ENCODE measurements at regions not wholly inside any gene's neighbourhood (a gene's known extent, or its start where the extent isn't known, plus 50 kb on each side); places are given as distances from the start of the nearest gene placed in this dataset.

GRCh38 chr10:36608866-36609265 lies 516.5 kb upstream of the ANKRD30A start:
- H3K9me3 ChIP-seq (replicated peaks; ENCODE audit: control insufficient read depth, low read depth, low read length), result no peaks in the 10 kb centered on the region
- no peaks in the 10 kb centered on the region for H3K36me3 ChIP-seq (ENCODE audit: control insufficient read depth, insufficient read depth, low read length)
- no peaks in the 10 kb centered on the region for H3K27me3 ChIP-seq (ENCODE audit: control insufficient read depth, insufficient read depth, low read length)
- WGBS (ENCODE audit: insufficient coverage), result no CpG with 5 or more reads among the region's 4 CpGs
- no peak overlapping the region for H3K4me3 ChIP-seq (ENCODE audit: low read length)
- peak; percentile 11 for DNase-seq
- H3K27ac ChIP-seq (ENCODE audit: low read length), result no peak overlapping the region
- H3K4me1 ChIP-seq (ENCODE audit: control insufficient read depth, insufficient read depth, low read length), result no peaks in the 10 kb centered on the region

- Histone ChIP-seq H3K9me3 (replicated peaks; ENCODE audit: control insufficient read depth, low read depth, low read length) (no peaks in the 10 kb centered on the region), H3K27ac (ENCODE audit: low read length) (no peak overlapping the region), H3K4me1 (ENCODE audit: control insufficient read depth, insufficient read depth, low read length) (no peaks in the 10 kb centered on the region), H3K27me3 (ENCODE audit: control insufficient read depth, insufficient read depth, low read length) (no peaks in the 10 kb centered on the region), H3K4me3 (ENCODE audit: low read length) (no peak overlapping the region), H3K36me3 (ENCODE audit: control insufficient read depth, insufficient read depth, low read length) (no peaks in the 10 kb centered on the region)
- WGBS (ENCODE audit: insufficient coverage), result no CpG with 5 or more reads among the region's 1 CpG
- no peak for DNase-seq
Measured at GRCh38 chr10:36608251-36608650, 517.1 kb upstream of the ANKRD30A start.

DNA sequence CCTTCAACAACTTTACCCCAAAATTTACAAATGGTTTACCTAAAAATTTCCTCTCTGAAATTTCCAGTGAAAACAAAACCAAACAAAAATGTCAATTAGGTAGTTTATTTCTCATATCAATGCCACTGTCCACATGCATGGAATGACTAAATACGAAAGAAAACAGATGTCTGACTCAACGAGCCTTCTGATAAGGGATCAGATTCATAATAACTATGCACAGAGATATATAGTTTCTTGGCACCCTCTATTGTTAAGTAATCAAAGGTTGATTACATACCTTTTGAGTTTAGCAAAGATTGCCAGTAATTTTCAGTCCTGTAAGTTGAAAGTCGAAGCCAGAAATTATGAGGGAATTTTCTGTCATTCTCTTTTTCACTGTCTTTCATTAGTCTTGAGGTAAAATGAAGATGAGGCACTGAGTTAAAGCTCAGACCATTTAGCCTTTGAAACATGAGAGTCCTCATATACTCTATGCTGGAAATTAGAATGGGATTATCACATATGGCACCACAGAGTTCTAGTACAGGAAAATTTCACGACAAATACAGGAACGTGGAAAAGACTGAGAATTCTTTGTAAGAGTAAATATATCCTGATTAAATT lies 519.1 kb upstream of the ANKRD30A start:
- no peaks in the 10 kb centered on the region for H3K9me3 ChIP-seq (replicated peaks; ENCODE audit: control insufficient read depth, low read depth, low read length)
- no peaks in the 10 kb centered on the region for H3K4me1 ChIP-seq (ENCODE audit: control insufficient read depth, insufficient read depth, low read length)
- no CpG with 5 or more reads among the region's 5 CpGs for WGBS (ENCODE audit: insufficient coverage)
- H3K27me3 ChIP-seq (ENCODE audit: control insufficient read depth, insufficient read depth, low read length), result no peaks in the 10 kb centered on the region
- H3K36me3 ChIP-seq (ENCODE audit: control insufficient read depth, insufficient read depth, low read length), result no peaks in the 10 kb centered on the region
- no peak overlapping the region for H3K4me3 ChIP-seq (ENCODE audit: low read length)
- no peak for DNase-seq
- H3K27ac ChIP-seq (ENCODE audit: low read length), result no peak overlapping the region

DNA sequence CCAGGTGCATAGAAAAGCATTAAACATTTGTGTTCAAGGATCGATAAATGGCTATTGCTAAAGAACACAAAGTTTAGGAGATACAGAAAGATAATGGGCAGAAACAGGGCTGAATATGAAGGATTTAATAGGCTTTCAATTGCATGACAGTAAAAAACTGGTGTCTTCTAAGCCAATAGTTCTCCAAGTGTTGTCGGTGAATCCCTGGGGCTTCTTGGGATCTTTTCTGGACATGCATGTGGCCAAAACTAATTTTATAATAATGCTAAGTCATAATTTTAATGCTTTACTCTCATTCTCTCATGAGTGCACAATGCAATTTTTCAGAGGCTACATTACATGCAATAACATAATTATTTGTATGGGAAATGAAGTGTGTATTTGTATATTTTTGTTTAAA lies 521.1 kb upstream of the ANKRD30A start:
- H3K27me3 ChIP-seq (ENCODE audit: control insufficient read depth, insufficient read depth, low read length), result no peaks in the 10 kb centered on the region
- WGBS (ENCODE audit: insufficient coverage), result 57% methylated on average over 1 of the region's 2 CpGs
- H3K9me3 ChIP-seq (replicated peaks; ENCODE audit: control insufficient read depth, low read depth, low read length), result no peaks in the 10 kb centered on the region
- no peak overlapping the region for H3K4me3 ChIP-seq (ENCODE audit: low read length)
- no peaks in the 10 kb centered on the region for H3K4me1 ChIP-seq (ENCODE audit: control insufficient read depth, insufficient read depth, low read length)
- peak; percentile 60 for DNase-seq
- H3K27ac ChIP-seq (ENCODE audit: low read length), result no peak overlapping the region
- no peaks in the 10 kb centered on the region for H3K36me3 ChIP-seq (ENCODE audit: control insufficient read depth, insufficient read depth, low read length)

DNA sequence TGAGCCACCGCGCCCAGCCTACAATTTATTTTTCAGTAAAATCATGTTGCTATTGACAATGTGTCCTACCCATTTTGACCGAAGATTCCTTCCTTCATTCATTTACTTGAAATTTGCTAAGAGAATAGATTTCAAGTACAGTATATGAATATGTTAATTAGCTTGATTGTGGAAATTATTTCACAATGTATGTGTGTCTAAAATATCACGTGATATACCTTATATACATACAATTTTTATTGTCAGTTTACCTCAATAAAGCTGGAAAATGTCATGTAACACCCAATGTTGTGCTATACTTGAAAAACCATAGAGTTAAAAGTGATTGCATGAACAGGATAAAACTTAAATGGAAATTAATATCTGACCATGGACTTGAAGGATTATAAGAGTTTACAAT lies 521.7 kb upstream of the ANKRD30A start:
- WGBS (ENCODE audit: insufficient coverage), result no CpG with 5 or more reads among the region's 4 CpGs
- H3K9me3 ChIP-seq (replicated peaks; ENCODE audit: control insufficient read depth, low read depth, low read length), result no peaks in the 10 kb centered on the region
- no peak for DNase-seq

GRCh38 chr10:36602374-36602773 lies 523.0 kb upstream of the ANKRD30A start:
- H3K4me3 ChIP-seq (ENCODE audit: low read length), result no peak overlapping the region
- H3K9me3 ChIP-seq (replicated peaks; ENCODE audit: control insufficient read depth, low read depth, low read length), result no peaks in the 10 kb centered on the region
- H3K36me3 ChIP-seq (ENCODE audit: control insufficient read depth, insufficient read depth, low read length), result no peaks in the 10 kb centered on the region
- WGBS (ENCODE audit: insufficient coverage), result no CpG with 5 or more reads among the region's 4 CpGs
- no peak overlapping the region for H3K27ac ChIP-seq (ENCODE audit: low read length)
- no peak for DNase-seq
- H3K27me3 ChIP-seq (ENCODE audit: control insufficient read depth, insufficient read depth, low read length), result no peaks in the 10 kb centered on the region
- H3K4me1 ChIP-seq (ENCODE audit: control insufficient read depth, insufficient read depth, low read length), result no peaks in the 10 kb centered on the region

More for the DNA sequence above, 521.7 kb upstream of the ANKRD30A start:
- Histone ChIP-seq H3K27me3 (ENCODE audit: control insufficient read depth, insufficient read depth, low read length) (no peaks in the 10 kb centered on the region), H3K4me1 (ENCODE audit: control insufficient read depth, insufficient read depth, low read length) (no peaks in the 10 kb centered on the region), H3K4me3 (ENCODE audit: low read length) (no peak overlapping the region), H3K27ac (ENCODE audit: low read length) (no peak overlapping the region), H3K36me3 (ENCODE audit: control insufficient read depth, insufficient read depth, low read length) (no peaks in the 10 kb centered on the region)

- Histone ChIP-seq H3K9me3 (replicated peaks; ENCODE audit: control insufficient read depth, low read depth, low read length) (no peaks in the 10 kb centered on the region), H3K36me3 (ENCODE audit: control insufficient read depth, insufficient read depth, low read length) (no peaks in the 10 kb centered on the region), H3K27ac (ENCODE audit: low read length) (no peak overlapping the region), H3K27me3 (ENCODE audit: control insufficient read depth, insufficient read depth, low read length) (no peaks in the 10 kb centered on the region), H3K4me3 (ENCODE audit: low read length) (no peak overlapping the region), H3K4me1 (ENCODE audit: control insufficient read depth, insufficient read depth, low read length) (no peaks in the 10 kb centered on the region)
- peak; percentile 64 for DNase-seq
- WGBS (ENCODE audit: insufficient coverage), result no CpG with 5 or more reads among the region's 3 CpGs
Measured at GRCh38 chr10:36597756-36598320, 527.6 kb upstream of the ANKRD30A start.

DNA sequence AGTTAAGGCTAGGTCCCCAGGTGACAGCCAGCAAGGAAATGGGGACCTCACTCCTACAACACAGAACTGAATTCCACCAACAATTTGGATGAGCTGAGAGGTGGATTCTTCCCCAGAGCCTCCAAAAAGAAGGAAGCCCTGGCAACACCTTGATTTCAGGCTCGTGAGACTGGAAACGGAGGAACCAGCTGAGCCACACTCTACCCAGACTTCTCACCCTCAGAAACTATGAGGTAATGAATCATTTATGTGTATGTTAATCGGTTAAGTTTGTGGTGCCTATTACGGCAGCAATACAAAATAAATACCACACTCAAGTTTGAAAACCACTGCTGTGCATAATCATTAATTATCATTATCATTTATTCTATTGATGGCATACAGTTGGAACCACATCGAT lies 532.4 kb upstream of the ANKRD30A start:
- Histone ChIP-seq H3K4me3 (ENCODE audit: low read length) (no peak overlapping the region), H3K9me3 (replicated peaks; ENCODE audit: control insufficient read depth, low read depth, low read length) (no peaks in the 10 kb centered on the region), H3K27ac (ENCODE audit: low read length) (no peak overlapping the region), H3K27me3 (ENCODE audit: control insufficient read depth, insufficient read depth, low read length) (no peaks in the 10 kb centered on the region), H3K36me3 (ENCODE audit: control insufficient read depth, insufficient read depth, low read length) (no peaks in the 10 kb centered on the region), H3K4me1 (ENCODE audit: control insufficient read depth, insufficient read depth, low read length) (no peaks in the 10 kb centered on the region)
- no CpG with 5 or more reads among the region's 5 CpGs for WGBS (ENCODE audit: insufficient coverage)
- no peak for DNase-seq

- no peaks in the 10 kb centered on the region for H3K27me3 ChIP-seq (ENCODE audit: control insufficient read depth, insufficient read depth, low read length)
- no peaks in the 10 kb centered on the region for H3K4me1 ChIP-seq (ENCODE audit: control insufficient read depth, insufficient read depth, low read length)
- H3K4me3 ChIP-seq (ENCODE audit: low read length), result no peak overlapping the region
- H3K36me3 ChIP-seq (ENCODE audit: control insufficient read depth, insufficient read depth, low read length), result no peaks in the 10 kb centered on the region
- no CpG with 5 or more reads among the region's 2 CpGs for WGBS (ENCODE audit: insufficient coverage)
- H3K27ac ChIP-seq (ENCODE audit: low read length), result no peak overlapping the region
- DNase-seq, result no peak
- H3K9me3 ChIP-seq (replicated peaks; ENCODE audit: control insufficient read depth, low read depth, low read length), result no peaks in the 10 kb centered on the region
Measured at GRCh38 chr10:36591436-36591835, 534.0 kb upstream of the ANKRD30A start.

DNA sequence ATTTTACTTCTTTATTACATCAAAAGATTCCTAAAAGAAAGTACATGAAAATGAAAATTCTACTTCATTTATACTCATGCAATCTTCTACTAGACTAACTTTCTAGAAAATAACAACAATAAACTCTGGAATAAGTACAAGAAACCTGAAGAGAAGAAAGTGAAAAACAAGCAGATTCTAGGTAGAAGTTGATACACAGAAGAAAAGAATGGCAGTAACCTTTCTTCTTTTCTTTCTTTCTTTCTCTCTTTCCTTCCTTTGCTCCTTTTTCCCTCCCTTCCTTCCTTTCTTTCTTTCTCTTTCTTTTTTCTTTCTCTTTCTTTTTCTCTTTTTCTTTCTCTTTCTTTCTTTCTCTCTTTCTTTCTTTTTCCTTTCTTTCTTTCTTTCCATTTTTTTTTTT lies 541.7 kb upstream of the ANKRD30A start:
- Histone ChIP-seq H3K27me3 (ENCODE audit: control insufficient read depth, insufficient read depth, low read length) (no peaks in the 10 kb centered on the region), H3K36me3 (ENCODE audit: control insufficient read depth, insufficient read depth, low read length) (no peaks in the 10 kb centered on the region)

GRCh38 chr10:36581237-36581636 lies 544.2 kb upstream of the ANKRD30A start:
- no peak for DNase-seq
- Histone ChIP-seq H3K27ac (ENCODE audit: low read length) (no peak overlapping the region), H3K9me3 (replicated peaks; ENCODE audit: control insufficient read depth, low read depth, low read length) (no peaks in the 10 kb centered on the region), H3K4me1 (ENCODE audit: control insufficient read depth, insufficient read depth, low read length) (no peaks in the 10 kb centered on the region), H3K36me3 (ENCODE audit: control insufficient read depth, insufficient read depth, low read length) (no peaks in the 10 kb centered on the region), H3K4me3 (ENCODE audit: low read length) (no peak overlapping the region), H3K27me3 (ENCODE audit: control insufficient read depth, insufficient read depth, low read length) (no peaks in the 10 kb centered on the region)
- WGBS (ENCODE audit: insufficient coverage), result no CpG with 5 or more reads among the region's 2 CpGs

More for the DNA sequence above, 541.7 kb upstream of the ANKRD30A start:
- no peak for DNase-seq
- Histone ChIP-seq H3K4me1 (ENCODE audit: control insufficient read depth, insufficient read depth, low read length) (no peaks in the 10 kb centered on the region), H3K9me3 (replicated peaks; ENCODE audit: control insufficient read depth, low read depth, low read length) (no peaks in the 10 kb centered on the region), H3K27ac (ENCODE audit: low read length) (no peak overlapping the region), H3K4me3 (ENCODE audit: low read length) (no peak overlapping the region)

All from muscle of leg (tissue), 3 donors.